ENCODE measurements at regions not wholly inside any gene's neighbourhood (a gene's known extent, or its start where the extent isn't known, plus 50 kb on each side); places are given as distances from the start of the nearest gene placed in this dataset.

DNA sequence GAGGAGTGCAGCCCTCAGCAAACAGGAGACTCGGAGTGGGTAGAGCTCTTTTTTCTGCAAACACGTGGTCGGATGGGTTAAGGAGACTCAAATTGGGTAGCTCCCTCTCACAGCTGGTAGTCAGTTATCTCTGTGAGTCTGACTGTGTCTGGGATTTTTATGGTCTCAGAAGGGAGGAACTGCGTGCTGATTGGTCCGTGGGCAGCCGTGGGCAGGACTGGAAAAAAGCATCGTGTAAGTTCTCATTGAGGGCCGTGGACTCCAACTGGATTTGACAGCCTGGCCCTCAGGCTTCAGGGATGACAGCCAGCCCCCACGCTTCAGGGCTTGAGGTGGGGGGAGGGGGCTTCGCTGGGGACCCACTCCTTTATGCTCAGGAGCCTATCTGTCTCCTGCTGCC, 463.9 kb downstream of the EPHA3 start:
- H3K4me3 ChIP-seq (ENCODE audit: low read depth, low read length), result no peak overlapping the region
- DNase-seq (ENCODE audit: low read depth), result no peak
- TF ChIP-seq, protein P1, sequence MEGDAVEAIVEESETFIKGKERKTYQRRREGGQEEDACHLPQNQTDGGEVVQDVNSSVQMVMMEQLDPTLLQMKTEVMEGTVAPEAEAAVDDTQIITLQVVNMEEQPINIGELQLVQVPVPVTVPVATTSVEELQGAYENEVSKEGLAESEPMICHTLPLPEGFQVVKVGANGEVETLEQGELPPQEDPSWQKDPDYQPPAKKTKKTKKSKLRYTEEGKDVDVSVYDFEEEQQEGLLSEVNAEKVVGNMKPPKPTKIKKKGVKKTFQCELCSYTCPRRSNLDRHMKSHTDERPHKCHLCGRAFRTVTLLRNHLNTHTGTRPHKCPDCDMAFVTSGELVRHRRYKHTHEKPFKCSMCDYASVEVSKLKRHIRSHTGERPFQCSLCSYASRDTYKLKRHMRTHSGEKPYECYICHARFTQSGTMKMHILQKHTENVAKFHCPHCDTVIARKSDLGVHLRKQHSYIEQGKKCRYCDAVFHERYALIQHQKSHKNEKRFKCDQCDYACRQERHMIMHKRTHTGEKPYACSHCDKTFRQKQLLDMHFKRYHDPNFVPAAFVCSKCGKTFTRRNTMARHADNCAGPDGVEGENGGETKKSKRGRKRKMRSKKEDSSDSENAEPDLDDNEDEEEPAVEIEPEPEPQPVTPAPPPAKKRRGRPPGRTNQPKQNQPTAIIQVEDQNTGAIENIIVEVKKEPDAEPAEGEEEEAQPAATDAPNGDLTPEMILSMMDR (conservative IDR thresholded peaks at IDR 0.05; ENCODE audit: low read depth, low read length), result no peak

DNA sequence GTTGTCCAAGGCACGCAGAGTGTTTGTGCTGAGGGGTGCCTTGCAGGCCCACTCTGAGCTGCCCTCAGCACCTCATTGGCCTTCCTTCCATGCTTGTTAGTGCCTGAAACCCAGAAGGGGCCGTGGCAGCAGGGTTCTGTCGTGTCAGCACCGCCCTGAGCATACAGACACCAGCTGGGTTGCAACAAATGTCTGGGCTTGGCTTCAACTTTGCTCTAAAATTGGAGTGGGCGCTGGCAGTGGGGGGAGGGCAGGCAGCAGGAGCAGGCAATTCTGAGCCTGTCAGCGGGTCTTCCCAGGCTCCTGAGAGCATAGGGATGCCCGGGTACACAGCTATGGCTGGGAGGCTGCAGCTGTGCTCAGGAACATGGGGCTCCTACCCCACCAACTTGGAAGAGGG, 464.3 kb downstream of the EPHA3 start:
- TF ChIP-seq, protein P1 (conservative IDR thresholded peaks at IDR 0.05; ENCODE audit: low read depth, low read length), result no peak
- no peak overlapping the region for H3K4me3 ChIP-seq (ENCODE audit: low read depth, low read length)
- no peak for DNase-seq (ENCODE audit: low read depth)

DNA sequence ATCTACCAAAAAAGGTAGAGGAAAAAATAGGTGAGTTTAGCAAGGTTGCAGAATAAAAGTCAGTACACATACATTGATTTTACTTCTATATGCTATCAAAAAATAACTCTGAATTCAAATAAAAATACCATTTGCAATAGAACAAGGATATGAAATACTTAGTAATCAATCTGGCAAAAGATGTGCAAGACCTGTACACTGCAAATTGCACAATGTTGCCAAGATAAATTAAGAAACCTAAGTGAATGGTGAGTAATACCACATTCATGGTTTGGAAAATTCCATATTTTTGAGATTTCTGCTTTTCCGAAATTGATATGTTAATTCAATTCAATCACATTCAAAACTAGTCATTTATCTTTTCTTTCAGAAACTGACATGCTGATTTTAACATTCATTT, 464.8 kb downstream of the EPHA3 start:
- DNase-seq (ENCODE audit: low read depth), result peak; percentile 46
- H3K4me3 ChIP-seq (ENCODE audit: low read depth, low read length), result no peak overlapping the region
- TF ChIP-seq, protein P1 (conservative IDR thresholded peaks at IDR 0.05; ENCODE audit: low read depth, low read length), result no peak

DNA sequence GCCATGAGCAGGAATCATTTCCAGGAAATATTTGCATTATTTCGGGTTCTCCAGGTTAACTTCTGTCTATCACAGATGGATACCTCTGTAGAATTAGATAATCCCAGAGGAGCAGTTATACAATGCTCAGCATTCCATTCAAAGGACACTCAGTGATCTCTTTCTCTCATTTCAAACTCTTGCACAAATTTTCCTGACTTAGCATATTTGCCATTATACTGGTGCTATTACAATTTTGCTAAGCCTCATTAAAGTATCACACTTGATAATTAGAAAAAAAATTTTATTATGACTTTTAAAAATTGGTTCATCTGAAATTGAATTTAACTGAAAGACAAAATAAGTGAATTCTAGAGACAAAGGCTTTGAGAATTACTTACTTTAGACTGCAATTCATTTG, 469.0 kb downstream of the EPHA3 start:
- DNase-seq (ENCODE audit: low read depth), result no peak
- TF ChIP-seq, protein P1 (conservative IDR thresholded peaks at IDR 0.05; ENCODE audit: low read depth, low read length), result no peak
- H3K4me3 ChIP-seq (ENCODE audit: low read depth, low read length), result no peak overlapping the region

DNA sequence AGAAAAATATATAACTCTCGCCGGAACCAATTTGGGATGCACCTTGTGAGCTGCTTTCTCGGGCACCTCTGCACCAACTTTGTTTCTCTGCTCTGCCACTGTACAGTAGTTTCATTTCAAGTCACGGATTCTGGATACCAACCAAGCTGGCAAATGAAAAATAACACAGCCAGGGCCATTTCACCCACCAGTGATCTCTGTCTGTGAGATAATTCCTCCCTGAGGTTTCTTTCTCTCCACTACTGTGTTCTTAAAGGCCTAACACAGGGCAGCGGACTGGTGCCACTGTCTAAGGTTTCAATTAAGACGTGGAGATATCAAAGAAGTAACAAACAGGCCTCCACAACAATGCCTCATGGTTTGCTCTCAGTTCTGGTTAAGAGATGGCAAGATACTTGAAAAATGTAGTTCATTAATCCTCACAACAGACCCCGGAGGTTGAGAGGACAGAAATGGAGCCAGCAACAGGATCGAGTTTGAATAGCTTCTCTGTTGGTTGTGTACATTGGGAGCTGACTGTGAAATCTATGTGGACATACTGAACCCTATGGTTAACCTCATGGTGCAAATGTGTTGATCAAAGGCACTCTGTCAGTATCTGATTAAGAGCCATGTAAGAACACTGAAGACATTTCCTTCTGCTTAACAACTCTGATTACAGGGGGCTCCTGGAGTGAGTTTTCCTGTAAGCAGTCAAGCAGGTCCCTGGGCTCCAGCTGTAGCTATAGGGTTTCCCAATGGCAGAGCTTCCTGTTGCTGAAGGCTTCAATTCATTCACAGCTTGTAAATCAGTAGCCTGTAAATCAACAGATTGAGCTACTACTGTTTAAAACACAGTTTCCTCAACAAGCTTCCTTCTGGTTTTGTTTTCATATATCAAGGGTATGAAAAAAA, 470.5 kb downstream of the EPHA3 start:
- no peak overlapping the region for H3K4me3 ChIP-seq (ENCODE audit: low read depth, low read length)
- TF ChIP-seq, protein P1 (conservative IDR thresholded peaks at IDR 0.05; ENCODE audit: low read depth, low read length), result no peak
- DNase-seq (ENCODE audit: low read depth), result no peak

DNA sequence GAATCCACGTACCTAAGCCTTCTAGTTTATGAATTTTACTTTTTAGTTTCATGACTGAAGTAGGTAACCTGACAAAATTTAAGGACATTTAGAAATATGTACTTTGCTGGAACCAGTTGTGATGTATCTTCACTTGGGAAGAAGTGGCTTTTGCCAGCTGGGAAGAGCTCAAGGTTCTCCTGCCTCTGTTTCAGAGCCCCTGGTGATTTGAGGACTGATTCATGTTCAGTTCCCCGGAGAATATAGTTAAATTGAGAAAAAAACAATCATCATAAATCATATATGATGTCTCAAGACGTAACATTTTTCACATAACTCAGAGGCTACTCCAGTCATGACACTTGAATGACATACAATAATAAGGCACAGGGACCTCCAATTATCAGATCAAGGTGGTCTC, 473.4 kb downstream of the EPHA3 start:
- no peak overlapping the region for H3K4me3 ChIP-seq (ENCODE audit: low read depth, low read length)
- TF ChIP-seq, protein P1 (conservative IDR thresholded peaks at IDR 0.05; ENCODE audit: low read depth, low read length), result no peak
- no peak for DNase-seq (ENCODE audit: low read depth)

DNA sequence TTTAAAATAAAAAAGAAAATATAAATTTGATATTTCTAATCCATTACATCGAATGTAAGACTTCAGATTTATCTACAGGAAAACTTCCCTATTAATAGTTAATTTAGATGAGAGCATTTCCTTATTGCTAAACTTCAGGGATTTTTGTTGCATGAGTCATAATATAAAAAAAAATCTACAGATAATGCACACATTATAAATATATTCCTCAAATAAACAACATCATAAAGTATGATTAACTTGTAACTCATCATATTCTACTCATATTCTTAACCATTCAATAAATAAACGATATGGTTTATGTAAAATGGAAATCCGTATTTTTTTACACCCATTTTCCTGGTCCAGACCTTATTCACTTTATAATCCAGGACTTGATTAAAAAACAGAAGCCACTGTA, 477.0 kb downstream of the EPHA3 start:
- TF ChIP-seq, protein P1 (conservative IDR thresholded peaks at IDR 0.05; ENCODE audit: low read depth, low read length), result no peak
- DNase-seq (ENCODE audit: low read depth), result peak; percentile 19
- H3K4me3 ChIP-seq (ENCODE audit: low read depth, low read length), result no peak overlapping the region

All from choroid plexus epithelial cell (primary cell).